Ureter (tissue), 1 donor: ENCODE measurements at regions not wholly inside any gene's neighbourhood (a gene's known extent, or its start where the extent isn't known, plus 50 kb on each side); places are given as distances from the start of the nearest gene placed in this dataset.

Source experiments
- DNase-seq: peaks from one replicate; pipeline ENCODE4 v3.0.0-alpha.2; 2020; ENCODE audit warnings: low spot score
- donor health status: DM: yes; HTN: yes; CAD: no.

- no peak for DNase-seq
These were observed 51.0 kb upstream of the PCBP1 start for GRCh38 chr2:70036290-70036689.

- DNase-seq, result no peak
These were observed 51.9 kb upstream of the PCBP1 start for GRCh38 chr2:70035344-70035844.

GRCh38 chr2:70030724-70031420, 56.4 kb upstream of the PCBP1 start:
- no peak for DNase-seq

DNA sequence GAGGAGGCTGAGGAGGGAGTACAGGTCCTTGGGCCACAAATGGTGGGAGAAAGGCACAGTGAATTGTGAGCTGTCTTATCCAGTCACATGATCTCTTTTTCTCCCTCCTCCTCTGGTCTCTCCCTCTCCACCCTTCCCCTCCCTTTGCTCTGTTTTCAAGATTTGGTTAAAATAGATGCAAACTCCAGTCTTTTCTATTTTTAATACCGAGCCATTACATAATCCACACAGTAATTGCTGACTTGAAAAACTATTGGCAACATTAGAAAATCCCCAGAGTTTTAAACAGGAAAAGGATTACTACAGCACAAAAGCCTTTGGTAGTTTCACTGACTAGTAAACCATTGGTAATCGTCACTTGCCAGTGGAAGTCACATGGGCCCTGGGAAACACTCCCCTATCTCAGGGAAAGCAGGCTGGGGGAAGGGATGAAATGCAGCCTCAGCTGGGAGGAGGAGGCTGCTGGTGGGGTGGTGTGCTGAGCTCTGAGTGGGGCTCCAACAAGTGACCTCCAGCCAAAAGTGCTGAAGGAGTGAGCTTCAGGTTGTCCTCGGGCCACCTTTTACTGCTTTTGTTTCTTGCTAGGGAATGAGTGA, 57.4 kb upstream of the PCBP1 start:
- peak; percentile 63 for DNase-seq

- no peak for DNase-seq
These were observed 62.9 kb upstream of the ASPRV1 start for GRCh38 chr2:70024284-70024683.

DNA sequence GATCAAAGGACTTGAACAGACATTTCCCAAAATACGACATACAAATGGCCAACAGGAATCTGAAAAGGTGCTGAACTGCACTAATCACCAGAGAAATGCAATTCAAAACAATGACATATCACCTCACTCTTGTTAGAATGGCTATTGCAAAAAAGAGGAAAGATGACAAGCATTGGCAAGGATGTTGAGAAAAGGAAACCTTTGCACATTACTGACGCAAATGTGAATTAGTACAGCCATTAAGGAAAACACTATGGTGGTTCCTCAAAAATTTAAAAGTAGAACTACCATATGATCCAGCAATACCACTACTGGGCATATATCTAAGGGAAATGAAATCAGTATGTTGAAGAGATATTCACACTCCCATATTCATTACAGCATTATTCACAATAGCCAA, 57.7 kb upstream of the ASPRV1 start:
- DNase-seq, result no peak

DNA sequence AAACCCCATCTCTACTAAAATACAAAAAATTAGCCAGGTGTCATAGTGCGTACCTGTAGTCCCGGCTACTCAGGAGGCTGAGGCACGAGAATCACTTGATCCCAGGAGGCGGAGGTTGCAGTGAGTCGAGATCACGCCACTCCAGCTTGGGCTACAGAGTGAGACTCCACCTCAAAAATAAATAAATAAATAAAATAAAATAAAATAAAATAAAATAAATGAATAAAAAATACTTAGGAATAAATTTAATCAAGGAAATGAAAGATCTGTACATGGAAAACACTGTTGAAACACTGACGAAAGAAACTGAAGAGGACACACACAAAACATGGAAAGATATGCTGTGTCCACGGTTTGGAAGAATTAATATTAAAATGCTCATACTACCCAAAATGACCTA, 56.5 kb upstream of the ASPRV1 start:
- no peak for DNase-seq

GRCh38 chr2:70014959-70015358, 53.5 kb upstream of the ASPRV1 start:
- no peak for DNase-seq

- no peak for DNase-seq
These were observed 51.5 kb upstream of the ASPRV1 start for GRCh38 chr2:70012887-70013286.

DNA sequence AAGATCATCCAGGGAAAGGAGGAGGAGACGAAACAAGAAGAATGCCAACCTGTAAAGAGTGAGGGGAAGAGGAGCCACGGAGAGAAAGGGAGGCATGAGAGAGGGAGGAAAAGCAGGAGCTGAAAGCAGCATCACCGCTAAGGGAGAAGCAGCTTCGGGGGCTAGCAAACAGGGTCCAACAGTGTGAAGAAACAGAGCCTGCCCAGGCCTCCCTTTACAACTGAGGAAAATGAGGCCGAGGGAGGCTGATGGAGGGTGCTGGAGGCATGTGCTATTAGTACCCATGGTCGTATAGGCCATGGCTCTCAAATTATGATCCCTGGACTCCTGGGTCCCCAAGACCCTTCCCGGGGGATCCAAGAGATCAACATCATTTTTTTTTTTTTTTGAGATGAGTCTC, 50.4 kb upstream of the ASPRV1 start:
- DNase-seq, result no peak

- DNase-seq, result no peak
These were observed 49.9 kb upstream of the ASPRV1 start for GRCh38 chr2:70011335-70011734.
